Esophagus squamous epithelium (tissue), 5 donors: ENCODE measurements at regions not wholly inside any gene's neighbourhood (a gene's known extent, or its start where the extent isn't known, plus 50 kb on each side); places are given as distances from the start of the nearest gene placed in this dataset.

Experiments used
- DNase-seq: peaks from one replicate; lab custom pipeline; 2025; lab: John Stamatoyannopoulos, UW
- H3K27ac ChIP-seq, 4 donors: fragments of 200-600 bp; sonication (generic); one replicate each; pipeline ENCODE4 v1.5.1; 2016 to 2019; ENCODE audit warnings: mild to moderate bottlenecking in 1 of 4
- H3K27me3 ChIP-seq, 4 donors: fragments of 200-600 bp; sonication (generic); 1 replicate in 3 of 4; 2 replicates in 1 of 4; pipeline versions ENCODE4 v1.5.1 to v1.6.0; 2017 to 2021; ENCODE audit warnings: antibody characterized with exemption in 1 of 4
- H3K36me3 ChIP-seq, 3 donors: fragments of 200-600 bp; sonication (generic); one replicate each; pipeline ENCODE4 v1.5.1; 2016 to 2019
- H3K4me1 ChIP-seq, 3 donors: fragments of 200-600 bp; sonication (generic); one replicate each; pipeline ENCODE4 v1.5.1; 2017 to 2019
- H3K4me3 ChIP-seq, 4 donors: fragments of 200-600 bp; sonication (generic); 1 replicate in 3 of 4; 2 replicates in 1 of 4; pipeline ENCODE4 v1.5.1; 2016 to 2019; ENCODE audit warnings: mild to moderate bottlenecking in 2 of 4, moderate library complexity in 1 of 4
- H3K9me3 ChIP-seq, 3 donors: fragments of 200-600 bp; sonication (generic); one replicate each; pipeline ENCODE4 v1.5.1; 2016 to 2019
- CTCF ChIP-seq, 6 experiments: fragments of 450-650 bp in 4 of 6; fragments of 200-600 bp in 2 of 6; sonication (generic) in 2 of 6; IDR thresholded peaks; one replicate each; pipeline ENCODE4 v1.5.1; 2016 to 2019; ENCODE audit warnings: antibody characterized with exemption in 6 of 6, mild to moderate bottlenecking in 4 of 6, moderate library complexity in 4 of 6
- POLR2A ChIP-seq, 4 donors: fragments of 450-650 bp; IDR thresholded peaks; one replicate each; pipeline ENCODE4 v1.6.1; 2017; ENCODE audit warnings: antibody characterized with exemption in 4 of 4, mild to moderate bottlenecking in 4 of 4, moderate library complexity in 3 of 4
- WGBS, 2 donors: methylation state at CpG; one replicate each; pipeline ENCODE4 v1.1.5; 2018; 5-methylcytosine and 5-hydroxymethylcytosine counted together
- intact Hi-C: fragments of 100-400 bp; cut with DNase I; formaldehyde crosslinking; loops from one replicate; pipeline ENCODE4 v1.15.0; 2022
- donor health status: DM: yes; HTN: yes; CAD: no.

DNA sequence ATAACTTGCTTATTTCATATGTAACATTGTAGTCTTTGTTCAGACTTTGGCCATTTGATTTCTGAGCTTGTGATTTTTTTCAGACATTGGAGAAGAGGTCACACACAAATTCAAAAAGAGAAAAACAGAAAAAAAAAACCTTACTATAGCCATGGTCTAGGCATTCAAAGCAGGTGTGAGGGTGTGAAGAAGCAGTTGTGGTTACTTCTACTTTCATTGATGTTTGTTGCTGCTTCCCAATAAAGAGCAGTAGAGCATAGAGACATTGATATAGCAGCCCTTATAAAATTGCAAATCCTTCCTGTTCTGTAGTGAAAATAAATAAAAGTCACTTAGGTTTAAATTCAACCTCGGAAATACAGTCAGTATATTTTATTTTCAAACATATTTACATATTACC is 671.6 kb downstream of the GRXCR1 start:
- no peaks in the 10 kb centered on the region for H3K4me1 ChIP-seq
- WGBS, 2 donors: 37 to 47% methylated on average over 1 of the region's 1 CpG
- H3K27ac ChIP-seq: no peak overlapping the region
- H3K9me3 ChIP-seq: no peaks in the 10 kb centered on the region
- no peaks in the 10 kb centered on the region for H3K27me3 ChIP-seq
- intact Hi-C loops: no loop called here
- no peak for DNase-seq
- no peaks in the 10 kb centered on the region for H3K36me3 ChIP-seq
- H3K4me3 ChIP-seq: no peak overlapping the region
- TF ChIP-seq CTCF (IDR thresholded peaks at IDR 0.05): no peak
- no peak for TF ChIP-seq POLR2A (IDR thresholded peaks at IDR 0.05)

DNA sequence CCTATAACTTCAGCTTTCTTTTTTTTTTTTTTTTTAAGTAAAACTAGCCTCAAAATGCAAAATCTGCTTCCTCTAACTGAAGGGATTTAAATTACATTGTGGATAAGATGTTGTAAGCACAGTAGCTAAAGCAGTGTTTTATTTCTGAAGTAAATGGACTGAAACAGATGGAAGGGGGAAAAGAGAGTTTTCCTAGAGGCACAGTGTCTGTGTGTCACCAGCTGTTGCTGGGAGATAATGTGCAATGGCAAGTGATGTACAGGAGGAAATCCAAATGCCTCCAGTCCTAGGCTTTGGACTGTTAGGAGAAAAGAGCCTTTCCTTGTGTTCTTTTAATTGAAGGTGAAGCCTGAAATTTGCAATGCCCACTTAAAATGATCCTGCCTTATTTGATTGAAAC is 672.1 kb downstream of the GRXCR1 start:
- no peak for DNase-seq
- Histone ChIP-seq H3K27ac (no peak overlapping the region), H3K36me3 (no peaks in the 10 kb centered on the region), H3K27me3 (no peaks in the 10 kb centered on the region), H3K4me3 (no peak overlapping the region), H3K4me1 (no peaks in the 10 kb centered on the region), H3K9me3 (no peaks in the 10 kb centered on the region)
- intact Hi-C loops: no loop called here
- TF ChIP-seq CTCF (IDR thresholded peaks at IDR 0.05): no peak

- Histone ChIP-seq H3K27ac (no peak overlapping the region), H3K9me3 (no peaks in the 10 kb centered on the region), H3K4me1 (no peaks in the 10 kb centered on the region), H3K27me3 (no peaks in the 10 kb centered on the region), H3K36me3 (no peaks in the 10 kb centered on the region), H3K4me3 (no peak overlapping the region)
- no peak for DNase-seq
- 58 to 65% methylated on average over 2 of the region's 2 CpGs for WGBS, 2 donors
- intact Hi-C loops: no loop called here
- TF ChIP-seq POLR2A (IDR thresholded peaks at IDR 0.05): no peak
- no peak for TF ChIP-seq CTCF (IDR thresholded peaks at IDR 0.05)
These were observed 675.1 kb downstream of the GRXCR1 start for GRCh38 chr4:43567644-43568043.

DNA sequence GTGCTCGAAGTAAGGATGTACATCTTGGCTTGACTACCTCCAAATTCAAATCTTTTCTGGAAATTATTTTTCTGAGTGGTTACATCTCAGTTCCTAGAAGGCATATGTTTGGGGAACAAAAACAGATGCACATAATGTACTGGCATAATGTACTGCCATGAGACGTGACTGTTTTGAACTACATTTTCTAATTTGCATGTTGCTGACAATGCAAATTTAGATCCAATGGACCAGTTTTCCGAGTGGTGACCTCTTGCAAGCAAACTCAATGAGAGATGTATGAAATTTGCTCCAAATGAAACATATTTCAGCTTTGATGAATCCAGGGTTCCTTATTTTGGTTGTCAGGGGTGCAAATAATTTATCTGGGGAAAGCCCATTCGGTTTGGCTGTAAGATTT is 694.3 kb downstream of the GRXCR1 start:
- Histone ChIP-seq H3K36me3 (no peaks in the 10 kb centered on the region), H3K27me3 (no peaks in the 10 kb centered on the region), H3K4me1 (no peaks in the 10 kb centered on the region), H3K9me3 (no peaks in the 10 kb centered on the region), H3K27ac (no peak overlapping the region), H3K4me3 (no peak overlapping the region)
- intact Hi-C loops: no loop called here
- WGBS, 2 donors: 43 to 56% methylated on average over 4 of the region's 4 CpGs
- DNase-seq: no peak
- TF ChIP-seq CTCF (IDR thresholded peaks at IDR 0.05): no peak

DNA sequence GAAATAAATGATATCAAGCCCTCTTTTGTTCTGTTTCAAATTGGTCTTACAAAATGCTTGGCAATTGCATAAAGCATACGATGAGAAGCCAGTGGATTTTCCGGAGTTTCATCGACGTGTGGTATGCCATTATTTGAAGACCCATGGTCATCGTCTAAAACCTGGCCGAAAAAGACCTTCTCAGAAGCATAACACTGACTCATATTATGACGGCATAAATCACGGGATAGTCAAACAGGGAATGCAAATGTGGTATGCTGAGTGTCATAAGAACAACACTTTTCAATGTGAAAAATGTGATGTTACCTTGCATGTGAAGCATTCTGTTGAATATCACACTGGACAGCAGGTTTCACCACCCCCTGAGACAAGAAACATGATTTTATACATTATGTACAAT is 695.2 kb downstream of the GRXCR1 start:
- no peak for TF ChIP-seq POLR2A (IDR thresholded peaks at IDR 0.05)
- no peak for TF ChIP-seq CTCF (IDR thresholded peaks at IDR 0.05)
- H3K36me3 ChIP-seq: no peaks in the 10 kb centered on the region
- H3K27ac ChIP-seq: no peak overlapping the region
- 86 to 87% methylated on average over 8 of the region's 8 CpGs for WGBS, 2 donors
- intact Hi-C loops: no loop called here
- H3K4me3 ChIP-seq: no peak overlapping the region
- H3K9me3 ChIP-seq: no peaks in the 10 kb centered on the region
- DNase-seq: no peak
- H3K27me3 ChIP-seq: no peaks in the 10 kb centered on the region
- H3K4me1 ChIP-seq: no peaks in the 10 kb centered on the region
